ENCODE measurements at regions not wholly inside any gene's neighbourhood (a gene's known extent, or its start where the extent isn't known, plus 50 kb on each side); places are given as distances from the start of the nearest gene placed in this dataset.

GRCh38 chr18:61248589-61248988 is 84.6 kb upstream of the CDH20 start:
- TF ChIP-seq CTCF (IDR thresholded peaks at IDR 0.05) (no peak), POLR2AphosphoS5 (IDR thresholded peaks at IDR 0.05; ENCODE audit: low read depth, low read length) (no peak), SIN3A (IDR thresholded peaks at IDR 0.05; ENCODE audit: borderline replicate concordance, insufficient read depth, low read depth, low read length) (no peak), TCF7L2 (IDR thresholded peaks at IDR 0.05; ENCODE audit: low read depth, low read length) (no peak)
- TF ChIP-seq, protein P1, sequence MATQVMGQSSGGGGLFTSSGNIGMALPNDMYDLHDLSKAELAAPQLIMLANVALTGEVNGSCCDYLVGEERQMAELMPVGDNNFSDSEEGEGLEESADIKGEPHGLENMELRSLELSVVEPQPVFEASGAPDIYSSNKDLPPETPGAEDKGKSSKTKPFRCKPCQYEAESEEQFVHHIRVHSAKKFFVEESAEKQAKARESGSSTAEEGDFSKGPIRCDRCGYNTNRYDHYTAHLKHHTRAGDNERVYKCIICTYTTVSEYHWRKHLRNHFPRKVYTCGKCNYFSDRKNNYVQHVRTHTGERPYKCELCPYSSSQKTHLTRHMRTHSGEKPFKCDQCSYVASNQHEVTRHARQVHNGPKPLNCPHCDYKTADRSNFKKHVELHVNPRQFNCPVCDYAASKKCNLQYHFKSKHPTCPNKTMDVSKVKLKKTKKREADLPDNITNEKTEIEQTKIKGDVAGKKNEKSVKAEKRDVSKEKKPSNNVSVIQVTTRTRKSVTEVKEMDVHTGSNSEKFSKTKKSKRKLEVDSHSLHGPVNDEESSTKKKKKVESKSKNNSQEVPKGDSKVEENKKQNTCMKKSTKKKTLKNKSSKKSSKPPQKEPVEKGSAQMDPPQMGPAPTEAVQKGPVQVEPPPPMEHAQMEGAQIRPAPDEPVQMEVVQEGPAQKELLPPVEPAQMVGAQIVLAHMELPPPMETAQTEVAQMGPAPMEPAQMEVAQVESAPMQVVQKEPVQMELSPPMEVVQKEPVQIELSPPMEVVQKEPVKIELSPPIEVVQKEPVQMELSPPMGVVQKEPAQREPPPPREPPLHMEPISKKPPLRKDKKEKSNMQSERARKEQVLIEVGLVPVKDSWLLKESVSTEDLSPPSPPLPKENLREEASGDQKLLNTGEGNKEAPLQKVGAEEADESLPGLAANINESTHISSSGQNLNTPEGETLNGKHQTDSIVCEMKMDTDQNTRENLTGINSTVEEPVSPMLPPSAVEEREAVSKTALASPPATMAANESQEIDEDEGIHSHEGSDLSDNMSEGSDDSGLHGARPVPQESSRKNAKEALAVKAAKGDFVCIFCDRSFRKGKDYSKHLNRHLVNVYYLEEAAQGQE (IDR thresholded peaks at IDR 0.05; ENCODE audit: insufficient read depth in 1 of 2, low read depth in 2 of 2, low read length in 1 of 2) = no peak
